SU-DHL-6 (cell line): ENCODE measurements at regions not wholly inside any gene's neighbourhood (a gene's known extent, or its start where the extent isn't known, plus 50 kb on each side); places are given as distances from the start of the nearest gene placed in this dataset.

ENCODE experiments used
- H2AFZ ChIP-seq: fragments of 200-600 bp; sonication (generic); 2 replicates; pipeline ENCODE4 v1.6.1; 2014; ENCODE audit warnings: low read depth, mild to moderate bottlenecking, moderate library complexity, mixed read lengths, antibody characterized with exemption, low read length; ENCODE audit not compliant: severe bottlenecking
- H3F3A ChIP-seq: fragments of 200-600 bp; shearing (Covaris generic); 2 replicates; pipeline ENCODE4 v1.6.0; 2016; ENCODE audit warnings: antibody characterized with exemption, mild to moderate bottlenecking; ENCODE audit not compliant: insufficient read depth
- H3K27ac ChIP-seq: fragments of 200-600 bp; sonication (generic); 2 replicates; pipeline ENCODE4 v1.5.1; 2016; ENCODE audit warnings: low read depth, mild to moderate bottlenecking, low read length, moderate library complexity, mixed read lengths
- H3K27me3 ChIP-seq: fragments of 200-600 bp; sonication (generic), shearing (Covaris generic); 2 replicates; pipeline ENCODE4 v1.6.0; 2014; ENCODE audit warnings: mild to moderate bottlenecking, low read length
- H3K36me3 ChIP-seq: fragments of 200-600 bp; sonication (generic); 2 replicates; pipeline ENCODE4 v1.6.1; 2014; ENCODE audit warnings: mild to moderate bottlenecking, low read length, mixed read lengths
- H3K4me2 ChIP-seq: fragments of 300-600, 200-600 bp; shearing (Covaris generic), sonication (generic); 2 replicates; pipeline ENCODE4 v1.6.0; 2014; ENCODE audit warnings: low read length, low read depth, mild to moderate bottlenecking; ENCODE audit not compliant: poor library complexity, severe bottlenecking
- H3K4me3 ChIP-seq: fragments of 200-600 bp; sonication (generic); 2 replicates; pipeline ENCODE4 v1.5.1; 2014; ENCODE audit warnings: antibody characterized with exemption, low read length, mild to moderate bottlenecking, mixed read lengths; ENCODE audit not compliant: insufficient read depth, poor library complexity, severe bottlenecking
- H3K79me2 ChIP-seq: fragments of 200-600 bp; sonication (generic); 2 replicates; pipeline ENCODE4 v1.6.1; 2014; ENCODE audit warnings: mild to moderate bottlenecking, low read length, moderate library complexity; ENCODE audit not compliant: insufficient read depth
- H3K9ac ChIP-seq: fragments of 200-600 bp; sonication (generic); 2 replicates; pipeline ENCODE4 v1.7.0; 2014; ENCODE audit warnings: mild to moderate bottlenecking, low read length
- H3K9me2 ChIP-seq: fragments of 200-600 bp; sonication (generic); replicated peaks from 2 replicates; pipeline ENCODE4 v1.6.1; 2014; ENCODE audit warnings: low read length; ENCODE audit not compliant: insufficient read depth
- H3K9me3 ChIP-seq: fragments of 200-600 bp; sonication (generic); 2 replicates; pipeline ENCODE4 v1.6.1; 2014; ENCODE audit warnings: low read length, mixed read lengths; ENCODE audit not compliant: insufficient read depth
- H4K20me1 ChIP-seq: fragments of 200-600 bp; sonication (generic); 2 replicates; pipeline ENCODE4 v1.6.1; 2014; ENCODE audit warnings: low read depth, mild to moderate bottlenecking, antibody characterized with exemption, low read length, moderate library complexity, mixed read lengths
- CTCF ChIP-seq: fragments of 200-600 bp; sonication (generic); IDR thresholded peaks from one replicate; pipeline ENCODE4 v1.5.1; 2017; ENCODE audit warnings: antibody characterized with exemption, mild to moderate bottlenecking, low read length, moderate library complexity; ENCODE audit not compliant: insufficient read depth, poor library complexity, severe bottlenecking
- EZH2phosphoT487 ChIP-seq: fragments of 200-600 bp; sonication (generic), shearing (Covaris generic); conservative IDR thresholded peaks from 2 replicates; pipeline ENCODE4 v1.6.1; 2018; ENCODE audit warnings: mild to moderate bottlenecking, antibody characterized with exemption, low read length, moderate library complexity, mixed read lengths

GRCh38 chr5:36402512-36402906 lies 100.8 kb upstream of the RANBP3L start:
- H3K9ac ChIP-seq = no peak overlapping the region
- H3K36me3 ChIP-seq = no peaks in the 10 kb centered on the region
- H3F3A ChIP-seq = no peaks in the 10 kb centered on the region
- H3K9me3 ChIP-seq = no peaks in the 10 kb centered on the region
- H4K20me1 ChIP-seq = no peaks in the 10 kb centered on the region
- H2AFZ ChIP-seq = no peak overlapping the region
- no peak overlapping the region for H3K4me2 ChIP-seq
- no peaks in the 10 kb centered on the region for H3K9me2 ChIP-seq
- TF ChIP-seq CTCF = no peak
- no peak for TF ChIP-seq EZH2phosphoT487
- H3K4me3 ChIP-seq = no peak overlapping the region
- no peak overlapping the region for H3K27ac ChIP-seq
- H3K79me2 ChIP-seq = no peaks in the 10 kb centered on the region
- H3K27me3 ChIP-seq = no peaks in the 10 kb centered on the region

GRCh38 chr5:36403632-36404311 lies 102.1 kb upstream of the RANBP3L start:
- Histone ChIP-seq H2AFZ (no peak overlapping the region), H4K20me1 (no peaks in the 10 kb centered on the region), H3K4me2 (no peak overlapping the region), H3K4me3 (no peak overlapping the region), H3K9ac (no peak overlapping the region), H3K9me3 (no peaks in the 10 kb centered on the region), H3K27ac (no peak overlapping the region), H3K27me3 (no peaks in the 10 kb centered on the region), H3K36me3 (no peaks in the 10 kb centered on the region), H3K79me2 (no peaks in the 10 kb centered on the region), H3K9me2 (no peaks in the 10 kb centered on the region), H3F3A (no peaks in the 10 kb centered on the region)
- TF ChIP-seq CTCF = no peak
- no peak for TF ChIP-seq EZH2phosphoT487

- H3K9me3 ChIP-seq = no peaks in the 10 kb centered on the region
- no peaks in the 10 kb centered on the region for H3K9me2 ChIP-seq
- H3K4me3 ChIP-seq = no peak overlapping the region
- H3F3A ChIP-seq = no peaks in the 10 kb centered on the region
- H3K4me2 ChIP-seq = no peak overlapping the region
- no peak overlapping the region for H2AFZ ChIP-seq
- TF ChIP-seq CTCF (no peak), EZH2phosphoT487 (no peak)
- no peaks in the 10 kb centered on the region for H3K36me3 ChIP-seq
- no peaks in the 10 kb centered on the region for H3K79me2 ChIP-seq
- H3K9ac ChIP-seq = no peak overlapping the region
- H3K27ac ChIP-seq = no peak overlapping the region
- H3K27me3 ChIP-seq = no peaks in the 10 kb centered on the region
- no peaks in the 10 kb centered on the region for H4K20me1 ChIP-seq
Measured at GRCh38 chr5:36406023-36406422, 104.3 kb upstream of the RANBP3L start.
